PC-3 (cell line): ENCODE measurements at regions not wholly inside any gene's neighbourhood (a gene's known extent, or its start where the extent isn't known, plus 50 kb on each side); places are given as distances from the start of the nearest gene placed in this dataset.

Source experiments
- ATAC-seq: fragments of 200-7000 bp; cut with Tn5 transposase; 2 replicates; pipeline ENCODE4 v1.9.1; 2020; ENCODE audit warnings: mild to moderate bottlenecking, moderate library complexity
- BruUV-seq: library from RNA; stranded (reverse); fragments of 400-500 nt; replicated peaks from 2 replicates; lab custom pipeline; 2021; lab: Mats Ljungman, UMichigan
- CTCF ChIA-PET: fragments of 300-600 bp; sonication (Branson Sonifier 250); formaldehyde crosslinking; loops from one replicate; lab custom pipeline; 2022; ENCODE audit warnings: antibody characterized with exemption; lab: Charles Lee
- POLR2A ChIA-PET: fragments of 300-600 bp; sonication (Branson Sonifier 250); formaldehyde crosslinking; loops from one replicate; lab custom pipeline; 2022; ENCODE audit warnings: antibody characterized with exemption; ENCODE audit not compliant: unreplicated experiment; lab: Charles Lee
- DNase-seq: peaks from one replicate; pipeline ENCODE4 v3.0.0-alpha.2; 2015
- H2AFZ ChIP-seq: fragments of 300-600 bp; sonication (generic); 2 replicates; pipeline ENCODE4 v1.6.0; 2016; ENCODE audit warnings: antibody characterized with exemption, low read length
- H3F3A ChIP-seq: fragments of 300-600 bp; sonication (generic); one replicate; pipeline ENCODE4 v1.6.0; 2017; ENCODE audit warnings: antibody characterized with exemption, low read length, control low read depth, mild to moderate bottlenecking; ENCODE audit not compliant: unreplicated experiment
- H3K27ac ChIP-seq: fragments of 300-600 bp; sonication (generic); 2 replicates; pipeline ENCODE4 v1.5.1; 2016; ENCODE audit warnings: mild to moderate bottlenecking, low read length
- H3K27me3 ChIP-seq: fragments of 300-600 bp; sonication (generic); 2 replicates; pipeline ENCODE4 v1.6.1; 2016; ENCODE audit warnings: low read length, mixed read lengths
- H3K36me3 ChIP-seq: fragments of 300-600 bp; sonication (generic); 2 replicates; pipeline ENCODE4 v1.6.1; 2016; ENCODE audit warnings: low read depth, mixed run types, low read length, mixed read lengths
- H3K4me1 ChIP-seq: fragments of 300-600 bp; sonication (generic); 2 replicates; pipeline ENCODE4 v1.5.1; 2016; ENCODE audit warnings: low read length; ENCODE audit not compliant: insufficient read depth
- H3K4me2 ChIP-seq: fragments of 300-600 bp; sonication (generic); 2 replicates; pipeline ENCODE4 v1.6.0; 2016; ENCODE audit warnings: low read length
- H3K4me3 ChIP-seq: fragments of 300-600 bp; sonication (generic); 2 replicates; pipeline ENCODE4 v1.5.1; 2016; ENCODE audit warnings: mild to moderate bottlenecking, low read length, mixed read lengths
- H3K79me2 ChIP-seq: fragments of 300-600 bp; sonication (generic); 2 replicates; pipeline ENCODE4 v1.6.1; 2017; ENCODE audit warnings: low read length, mixed read lengths
- H3K9ac ChIP-seq: fragments of 300-600 bp; sonication (generic); 2 replicates; pipeline ENCODE4 v1.6.0; 2016; ENCODE audit warnings: mild to moderate bottlenecking, low read length
- H3K9me2 ChIP-seq: fragments of 300-600 bp; sonication (generic); replicated peaks from 2 replicates; pipeline ENCODE4 v1.6.1; 2016; ENCODE audit warnings: mixed run types, low read length, mixed read lengths
- H3K9me3 ChIP-seq: fragments of 300-600 bp; sonication (generic); 2 replicates; pipeline ENCODE4 v1.6.1; 2016; ENCODE audit warnings: low read length, mixed read lengths
- H4K20me1 ChIP-seq: fragments of 300-600 bp; sonication (generic); 2 replicates; pipeline ENCODE4 v1.6.1; 2016; ENCODE audit warnings: low read length, mixed read lengths
- CTCF ChIP-seq: fragments of 300-600 bp; sonication (generic); conservative IDR thresholded peaks from 2 replicates; pipeline ENCODE4 v1.5.1; 2017; ENCODE audit warnings: antibody characterized with exemption, low read depth, mild to moderate bottlenecking, low read length
- EZH2 ChIP-seq: fragments of 300-600 bp; sonication (generic); IDR thresholded peaks from one replicate; pipeline ENCODE4 v1.6.1; 2017; ENCODE audit warnings: antibody characterized with exemption, mild to moderate bottlenecking, low read length; ENCODE audit not compliant: unreplicated experiment
- EZH2phosphoT487 ChIP-seq: fragments of 300-600 bp; sonication (generic); IDR thresholded peaks from 2 replicates; pipeline ENCODE4 v1.6.1; 2018; ENCODE audit warnings: mild to moderate bottlenecking, antibody characterized with exemption, low read length, borderline replicate concordance
- intact Hi-C: fragments of 100-400 bp; cut with micrococcal nuclease; formaldehyde crosslinking; loops from 2 replicates; pipeline ENCODE4 v1.9.0; 2023

GRCh38 chr3:8450618-8451017 is 51.0 kb upstream of the LMCD1 start:
- no TSS peak for BruUV-seq
- Histone ChIP-seq H3K79me2 (no peaks in the 10 kb centered on the region), H3K4me3 (no peak overlapping the region), H3K27me3 (no peaks in the 10 kb centered on the region), H3K9me3 (no peaks in the 10 kb centered on the region), H2AFZ (no peak overlapping the region), H3K27ac (no peak overlapping the region), H3F3A (no peaks in the 10 kb centered on the region), H3K4me2 (no peak overlapping the region), H3K36me3 (no peaks in the 10 kb centered on the region), H3K9me2 (no peaks in the 10 kb centered on the region), H4K20me1 (no peaks in the 10 kb centered on the region), H3K4me1 (peaks cover 19% of the 10 kb centered on the region), H3K9ac (no peak overlapping the region)
- ChIA-PET CTCF (no interaction called here), POLR2A (interaction anchor here (0.7 kb wide), 1 partner anchor 50 kb away, joined by 3 read pairs; no protein-coding TSS in a partner anchor)
- TF ChIP-seq EZH2phosphoT487 (no peak), CTCF (no peak; the same call in 1 of the 2 replicates), EZH2 (no peak)
- intact Hi-C loops = no loop called here
- DNase-seq (no peak), ATAC-seq (no peak)

- no peak overlapping the region for H3K27ac ChIP-seq
These were observed 49.9 kb upstream of the LMCD1 start for GRCh38 chr3:8451696-8452095.

More at GRCh38 chr3:8451696-8452095, 49.9 kb upstream of the LMCD1 start:
- POLR2A ChIA-PET = no interaction called here
- Histone ChIP-seq H3K79me2 (no peaks in the 10 kb centered on the region), H3K36me3 (no peaks in the 10 kb centered on the region), H3K27me3 (no peaks in the 10 kb centered on the region), H3K4me1 (peaks cover 9% of the 10 kb centered on the region), H3K9me2 (no peaks in the 10 kb centered on the region), H2AFZ (0 out of 2 replicates have a peak overlapping the region, but pooled peaks have one; percentile 13), H4K20me1 (no peaks in the 10 kb centered on the region), H3K4me3 (no peak overlapping the region), H3K4me2 (no peak overlapping the region), H3K9me3 (no peaks in the 10 kb centered on the region), H3K9ac (no peak overlapping the region), H3F3A (no peaks in the 10 kb centered on the region)
- CTCF ChIA-PET = no interaction called here
- TF ChIP-seq CTCF (no peak), EZH2phosphoT487 (no peak), EZH2 (no peak)
- intact Hi-C loops = no loop called here
- no peak for DNase-seq
- peak; percentile 29; the same call in 1 of the 2 replicates for ATAC-seq
- BruUV-seq = no TSS peak
